Endothelial cell (in vitro differentiated cells): ENCODE measurements at regions not wholly inside any gene's neighbourhood (a gene's known extent, or its start where the extent isn't known, plus 50 kb on each side); places are given as distances from the start of the nearest gene placed in this dataset.

Experiments
- DNase-seq: peaks from one replicate; pipeline ENCODE4 v3.0.0; 2021; ENCODE audit warnings: low spot score
- H3K27ac Mint-ChIP-seq: one replicate; pipeline ENCODE4 v1.8.0; 2021; ENCODE audit warnings: mixed read lengths, inconsistent platforms; ENCODE audit not compliant: unreplicated experiment
- H3K27me3 Mint-ChIP-seq: one replicate; pipeline ENCODE4 v1.8.0; 2021; ENCODE audit warnings: mild to moderate bottlenecking, moderate library complexity, mixed read lengths, inconsistent platforms; ENCODE audit not compliant: unreplicated experiment
- H3K36me3 Mint-ChIP-seq: one replicate; pipeline ENCODE4 v1.8.0; 2021; ENCODE audit warnings: mild to moderate bottlenecking, low read depth, mixed read lengths, inconsistent platforms; ENCODE audit not compliant: unreplicated experiment
- H3K4me1 Mint-ChIP-seq: one replicate; pipeline ENCODE4 v1.8.0; 2021; ENCODE audit warnings: mild to moderate bottlenecking, mixed read lengths, inconsistent platforms; ENCODE audit not compliant: unreplicated experiment
- H3K4me3 Mint-ChIP-seq: one replicate; pipeline ENCODE4 v1.8.0; 2021; ENCODE audit warnings: mild to moderate bottlenecking, mixed read lengths, inconsistent platforms; ENCODE audit not compliant: unreplicated experiment
- H3K9me3 Mint-ChIP-seq: one replicate; pipeline ENCODE4 v1.8.0; 2021; ENCODE audit warnings: mixed read lengths, inconsistent platforms; ENCODE audit not compliant: unreplicated experiment
- TF ChIP-seq, protein P1 (sequence below): fragments of 200-600 bp; sonication (generic); IDR thresholded peaks from one replicate; pipeline ENCODE4 v1.5.0; 2021; ENCODE audit warnings: antibody characterized with exemption; ENCODE audit not compliant: unreplicated experiment

DNA sequence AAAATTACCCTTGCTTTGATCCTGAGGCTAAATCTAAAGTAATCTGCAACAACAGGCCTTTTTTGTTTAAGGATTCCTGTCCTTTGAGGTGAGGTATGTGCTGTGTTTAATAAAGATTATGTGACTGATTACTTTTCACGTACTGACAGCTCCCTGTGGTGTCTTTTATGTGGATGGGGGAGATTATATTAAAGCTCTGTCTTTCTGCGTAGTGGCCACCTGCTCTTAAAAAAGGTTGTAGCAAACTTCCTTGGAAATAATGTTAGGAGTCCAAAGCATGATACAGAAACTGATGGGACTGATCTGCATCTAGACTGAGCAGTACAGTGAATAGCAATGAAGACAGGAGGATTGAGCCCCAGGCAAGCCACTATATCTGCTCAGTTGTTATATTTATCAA lies 453.0 kb upstream of the GOLIM4 start:
- H3K4me1 Mint-ChIP-seq: no peaks in the 10 kb centered on the region
- DNase-seq: no peak
- H3K27ac Mint-ChIP-seq: no peak overlapping the region
- H3K36me3 Mint-ChIP-seq: no peaks in the 10 kb centered on the region
- H3K4me3 Mint-ChIP-seq: no peak overlapping the region
- no peaks in the 10 kb centered on the region for H3K27me3 Mint-ChIP-seq
- TF ChIP-seq, protein P1, sequence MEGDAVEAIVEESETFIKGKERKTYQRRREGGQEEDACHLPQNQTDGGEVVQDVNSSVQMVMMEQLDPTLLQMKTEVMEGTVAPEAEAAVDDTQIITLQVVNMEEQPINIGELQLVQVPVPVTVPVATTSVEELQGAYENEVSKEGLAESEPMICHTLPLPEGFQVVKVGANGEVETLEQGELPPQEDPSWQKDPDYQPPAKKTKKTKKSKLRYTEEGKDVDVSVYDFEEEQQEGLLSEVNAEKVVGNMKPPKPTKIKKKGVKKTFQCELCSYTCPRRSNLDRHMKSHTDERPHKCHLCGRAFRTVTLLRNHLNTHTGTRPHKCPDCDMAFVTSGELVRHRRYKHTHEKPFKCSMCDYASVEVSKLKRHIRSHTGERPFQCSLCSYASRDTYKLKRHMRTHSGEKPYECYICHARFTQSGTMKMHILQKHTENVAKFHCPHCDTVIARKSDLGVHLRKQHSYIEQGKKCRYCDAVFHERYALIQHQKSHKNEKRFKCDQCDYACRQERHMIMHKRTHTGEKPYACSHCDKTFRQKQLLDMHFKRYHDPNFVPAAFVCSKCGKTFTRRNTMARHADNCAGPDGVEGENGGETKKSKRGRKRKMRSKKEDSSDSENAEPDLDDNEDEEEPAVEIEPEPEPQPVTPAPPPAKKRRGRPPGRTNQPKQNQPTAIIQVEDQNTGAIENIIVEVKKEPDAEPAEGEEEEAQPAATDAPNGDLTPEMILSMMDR: no peak
- H3K9me3 Mint-ChIP-seq: no peaks in the 10 kb centered on the region

GRCh38 chr3:168546707-168547106 lies 451.0 kb upstream of the GOLIM4 start:
- Mint-ChIP-seq H3K9me3 (no peaks in the 10 kb centered on the region), H3K27me3 (no peaks in the 10 kb centered on the region), H3K4me1 (no peaks in the 10 kb centered on the region), H3K27ac (no peak overlapping the region), H3K36me3 (no peaks in the 10 kb centered on the region), H3K4me3 (no peak overlapping the region)
- DNase-seq: no peak
- TF ChIP-seq, protein P1: no peak

GRCh38 chr3:168545591-168545990 lies 449.9 kb upstream of the GOLIM4 start:
- H3K4me3 Mint-ChIP-seq: no peak overlapping the region
- TF ChIP-seq, protein P1: no peak
- H3K27me3 Mint-ChIP-seq: no peaks in the 10 kb centered on the region
- H3K4me1 Mint-ChIP-seq: no peaks in the 10 kb centered on the region
- no peaks in the 10 kb centered on the region for H3K36me3 Mint-ChIP-seq
- H3K9me3 Mint-ChIP-seq: no peaks in the 10 kb centered on the region
- DNase-seq: no peak
- H3K27ac Mint-ChIP-seq: peak overlapping the region; percentile 39

- H3K4me3 Mint-ChIP-seq: no peak overlapping the region
- H3K9me3 Mint-ChIP-seq: no peaks in the 10 kb centered on the region
- no peak overlapping the region for H3K27ac Mint-ChIP-seq
- no peaks in the 10 kb centered on the region for H3K4me1 Mint-ChIP-seq
- no peaks in the 10 kb centered on the region for H3K36me3 Mint-ChIP-seq
- no peaks in the 10 kb centered on the region for H3K27me3 Mint-ChIP-seq
- TF ChIP-seq, protein P1: no peak
- no peak for DNase-seq
These were observed 448.6 kb upstream of the GOLIM4 start for GRCh38 chr3:168544097-168544957.

GRCh38 chr3:168540726-168541125 lies 445.0 kb upstream of the GOLIM4 start:
- TF ChIP-seq, protein P1: no peak
- Mint-ChIP-seq H3K27ac (no peak overlapping the region), H3K4me3 (no peak overlapping the region), H3K4me1 (no peaks in the 10 kb centered on the region), H3K9me3 (no peaks in the 10 kb centered on the region), H3K36me3 (no peaks in the 10 kb centered on the region), H3K27me3 (no peaks in the 10 kb centered on the region)
- no peak for DNase-seq
